Glutamatergic neuron (in vitro differentiated cells): ENCODE measurements at regions not wholly inside any gene's neighbourhood (a gene's known extent, or its start where the extent isn't known, plus 50 kb on each side); places are given as distances from the start of the nearest gene placed in this dataset.

Experiments
- DNase-seq: peaks from one replicate; pipeline ENCODE4 v3.0.0; 2022
- H3K27ac Mint-ChIP-seq: one replicate; pipeline ENCODE4 v1.8.0; 2020; ENCODE audit warnings: mild to moderate bottlenecking, mixed read lengths, inconsistent platforms; ENCODE audit not compliant: unreplicated experiment
- H3K27me3 Mint-ChIP-seq: one replicate; pipeline ENCODE4 v1.8.0; 2020; ENCODE audit warnings: mild to moderate bottlenecking, moderate library complexity, mixed read lengths, inconsistent platforms; ENCODE audit not compliant: unreplicated experiment
- H3K36me3 Mint-ChIP-seq: one replicate; pipeline ENCODE4 v1.8.0; 2020; ENCODE audit warnings: mild to moderate bottlenecking, mixed read lengths, inconsistent platforms; ENCODE audit not compliant: unreplicated experiment
- H3K4me1 Mint-ChIP-seq: one replicate; pipeline ENCODE4 v1.8.0; 2020; ENCODE audit warnings: mild to moderate bottlenecking, low read depth, mixed read lengths, inconsistent platforms; ENCODE audit not compliant: unreplicated experiment
- H3K4me3 Mint-ChIP-seq: one replicate; pipeline ENCODE4 v1.8.0; 2020; ENCODE audit warnings: mild to moderate bottlenecking, mixed read lengths, inconsistent platforms; ENCODE audit not compliant: unreplicated experiment
- H3K9me3 Mint-ChIP-seq: one replicate; pipeline ENCODE4 v1.8.0; 2020; ENCODE audit warnings: mild to moderate bottlenecking, moderate library complexity, mixed read lengths, inconsistent platforms; ENCODE audit not compliant: unreplicated experiment
- CTCF ChIP-seq: fragments of 200-600 bp; sonication (generic); IDR thresholded peaks from one replicate; pipeline ENCODE4 v1.5.0; 2021; ENCODE audit not compliant: partially characterized antibody, unreplicated experiment

- no peak for DNase-seq
- H3K27me3 Mint-ChIP-seq = no peaks in the 10 kb centered on the region
- H3K4me1 Mint-ChIP-seq = no peaks in the 10 kb centered on the region
- H3K4me3 Mint-ChIP-seq = no peak overlapping the region
- H3K9me3 Mint-ChIP-seq = no peaks in the 10 kb centered on the region
- H3K36me3 Mint-ChIP-seq = no peaks in the 10 kb centered on the region
- TF ChIP-seq CTCF = no peak
- H3K27ac Mint-ChIP-seq = no peak overlapping the region
Observed at GRCh38 chr18:40676668-40677067, 1278.4 kb upstream of the PIK3C3 start.

GRCh38 chr18:40673150-40673549 is 1281.9 kb upstream of the PIK3C3 start:
- Mint-ChIP-seq H3K4me3 (no peak overlapping the region), H3K27me3 (no peaks in the 10 kb centered on the region), H3K4me1 (no peaks in the 10 kb centered on the region), H3K27ac (no peak overlapping the region), H3K36me3 (no peaks in the 10 kb centered on the region), H3K9me3 (no peaks in the 10 kb centered on the region)
- no peak for TF ChIP-seq CTCF
- DNase-seq = no peak

- no peak overlapping the region for H3K27ac Mint-ChIP-seq
- DNase-seq = no peak
- H3K36me3 Mint-ChIP-seq = no peaks in the 10 kb centered on the region
- H3K27me3 Mint-ChIP-seq = no peaks in the 10 kb centered on the region
- no peaks in the 10 kb centered on the region for H3K9me3 Mint-ChIP-seq
- no peak for TF ChIP-seq CTCF
- no peak overlapping the region for H3K4me3 Mint-ChIP-seq
- H3K4me1 Mint-ChIP-seq = no peaks in the 10 kb centered on the region
Observed at GRCh38 chr18:40672590-40672989, 1282.4 kb upstream of the PIK3C3 start.

- H3K4me3 Mint-ChIP-seq = no peak overlapping the region
- DNase-seq = no peak
- H3K4me1 Mint-ChIP-seq = no peaks in the 10 kb centered on the region
- no peaks in the 10 kb centered on the region for H3K27me3 Mint-ChIP-seq
- H3K9me3 Mint-ChIP-seq = no peaks in the 10 kb centered on the region
- no peaks in the 10 kb centered on the region for H3K36me3 Mint-ChIP-seq
- no peak for TF ChIP-seq CTCF
- no peak overlapping the region for H3K27ac Mint-ChIP-seq
Observed at GRCh38 chr18:40670668-40671375, 1284.2 kb upstream of the PIK3C3 start.

- DNase-seq = no peak
- Mint-ChIP-seq H3K36me3 (no peaks in the 10 kb centered on the region), H3K9me3 (peaks cover 4% of the 10 kb centered on the region)
Observed at GRCh38 chr18:40662898-40663437, 1292.1 kb upstream of the PIK3C3 start.

More at GRCh38 chr18:40662898-40663437, 1292.1 kb upstream of the PIK3C3 start:
- Mint-ChIP-seq H3K27me3 (no peaks in the 10 kb centered on the region), H3K4me1 (no peaks in the 10 kb centered on the region), H3K27ac (no peak overlapping the region), H3K4me3 (no peak overlapping the region)
- no peak for TF ChIP-seq CTCF
